ENCODE measurements at regions not wholly inside any gene's neighbourhood (a gene's known extent, or its start where the extent isn't known, plus 50 kb on each side); places are given as distances from the start of the nearest gene placed in this dataset.

GRCh38 chr5:51188001-51188591 lies 195.2 kb upstream of the ISL1 start:
- TF ChIP-seq, protein P1, sequence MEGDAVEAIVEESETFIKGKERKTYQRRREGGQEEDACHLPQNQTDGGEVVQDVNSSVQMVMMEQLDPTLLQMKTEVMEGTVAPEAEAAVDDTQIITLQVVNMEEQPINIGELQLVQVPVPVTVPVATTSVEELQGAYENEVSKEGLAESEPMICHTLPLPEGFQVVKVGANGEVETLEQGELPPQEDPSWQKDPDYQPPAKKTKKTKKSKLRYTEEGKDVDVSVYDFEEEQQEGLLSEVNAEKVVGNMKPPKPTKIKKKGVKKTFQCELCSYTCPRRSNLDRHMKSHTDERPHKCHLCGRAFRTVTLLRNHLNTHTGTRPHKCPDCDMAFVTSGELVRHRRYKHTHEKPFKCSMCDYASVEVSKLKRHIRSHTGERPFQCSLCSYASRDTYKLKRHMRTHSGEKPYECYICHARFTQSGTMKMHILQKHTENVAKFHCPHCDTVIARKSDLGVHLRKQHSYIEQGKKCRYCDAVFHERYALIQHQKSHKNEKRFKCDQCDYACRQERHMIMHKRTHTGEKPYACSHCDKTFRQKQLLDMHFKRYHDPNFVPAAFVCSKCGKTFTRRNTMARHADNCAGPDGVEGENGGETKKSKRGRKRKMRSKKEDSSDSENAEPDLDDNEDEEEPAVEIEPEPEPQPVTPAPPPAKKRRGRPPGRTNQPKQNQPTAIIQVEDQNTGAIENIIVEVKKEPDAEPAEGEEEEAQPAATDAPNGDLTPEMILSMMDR (conservative IDR thresholded peaks at IDR 0.05; ENCODE audit: low read depth, low read length) = no peak
- no peak for DNase-seq (ENCODE audit: low read depth)

GRCh38 chr5:51194671-51195070 lies 188.6 kb upstream of the ISL1 start:
- H3K4me3 ChIP-seq (ENCODE audit: low read depth, low read length) = no peak overlapping the region
- TF ChIP-seq, protein P1 (conservative IDR thresholded peaks at IDR 0.05; ENCODE audit: low read depth, low read length) = no peak
- DNase-seq (ENCODE audit: low read depth) = no peak

More at GRCh38 chr5:51188001-51188591, 195.2 kb upstream of the ISL1 start:
- H3K4me3 ChIP-seq (ENCODE audit: low read depth, low read length) = no peak overlapping the region

DNA sequence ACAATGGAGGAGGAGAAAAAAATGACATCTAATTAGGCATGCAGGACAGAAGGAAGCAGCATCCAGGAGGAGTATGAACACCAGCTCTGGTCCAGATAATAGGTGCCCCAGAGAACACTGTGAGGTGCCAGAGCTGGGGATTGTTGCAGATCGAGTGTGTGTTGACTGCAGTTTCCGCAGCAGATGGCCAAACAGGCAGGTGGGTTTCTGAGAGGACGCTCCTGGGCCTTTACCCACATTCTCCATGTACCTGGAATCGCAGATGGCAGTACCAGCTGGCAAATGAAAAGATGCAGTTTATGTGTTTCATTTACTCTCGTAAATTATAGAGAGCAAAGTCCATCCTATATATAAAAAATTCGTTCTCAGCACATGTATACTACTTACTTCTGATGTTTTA lies 182.2 kb upstream of the ISL1 start:
- no peak overlapping the region for H3K4me3 ChIP-seq (ENCODE audit: low read depth, low read length)
- TF ChIP-seq, protein P1 (conservative IDR thresholded peaks at IDR 0.05; ENCODE audit: low read depth, low read length) = no peak
- no peak for DNase-seq (ENCODE audit: low read depth)

GRCh38 chr5:51201708-51202107 lies 181.5 kb upstream of the ISL1 start:
- no peak for DNase-seq (ENCODE audit: low read depth)
- TF ChIP-seq, protein P1 (conservative IDR thresholded peaks at IDR 0.05; ENCODE audit: low read depth, low read length) = no peak
- no peak overlapping the region for H3K4me3 ChIP-seq (ENCODE audit: low read depth, low read length)

GRCh38 chr5:51202161-51202560 lies 181.1 kb upstream of the ISL1 start:
- H3K4me3 ChIP-seq (ENCODE audit: low read depth, low read length) = no peak overlapping the region
- TF ChIP-seq, protein P1 (conservative IDR thresholded peaks at IDR 0.05; ENCODE audit: low read depth, low read length) = no peak
- no peak for DNase-seq (ENCODE audit: low read depth)

- no peak for DNase-seq (ENCODE audit: low read depth)
- TF ChIP-seq, protein P1 (conservative IDR thresholded peaks at IDR 0.05; ENCODE audit: low read depth, low read length) = no peak
- H3K4me3 ChIP-seq (ENCODE audit: low read depth, low read length) = no peak overlapping the region
Measured at GRCh38 chr5:51203598-51203997, 179.7 kb upstream of the ISL1 start.

GRCh38 chr5:51208296-51208695 lies 175.0 kb upstream of the ISL1 start:
- TF ChIP-seq, protein P1 (conservative IDR thresholded peaks at IDR 0.05; ENCODE audit: low read depth, low read length) = no peak
- H3K4me3 ChIP-seq (ENCODE audit: low read depth, low read length) = no peak overlapping the region
- no peak for DNase-seq (ENCODE audit: low read depth)
